ENCODE measurements at regions not wholly inside any gene's neighbourhood (a gene's known extent, or its start where the extent isn't known, plus 50 kb on each side); places are given as distances from the start of the nearest gene placed in this dataset.
"Not testable (repeated sequence)": the region's sequence is repeated elsewhere in the genome, so short reads cannot be mapped to it uniquely, and the experiment has no call there.

- not testable (repeated sequence) for DNase-seq
- in situ Hi-C loops (cut with MboI; ENCODE audit: low pct_unique_long_range_greater_than_20kb, low sequenced_read_pairs) = loop anchor here (10.0 kb wide), 1 partner anchor 55 kb away; no protein-coding TSS in a partner anchor
Measured at GRCh38 chr15:67939588-67940323, 99.9 kb upstream of the RNU6-1 start.

GRCh38 chr15:67940324-67940719 lies 100.5 kb upstream of the RNU6-1 start:
- DNase-seq = no peak
- in situ Hi-C loops (cut with MboI; ENCODE audit: low pct_unique_long_range_greater_than_20kb, low sequenced_read_pairs) = no loop called here

DNA sequence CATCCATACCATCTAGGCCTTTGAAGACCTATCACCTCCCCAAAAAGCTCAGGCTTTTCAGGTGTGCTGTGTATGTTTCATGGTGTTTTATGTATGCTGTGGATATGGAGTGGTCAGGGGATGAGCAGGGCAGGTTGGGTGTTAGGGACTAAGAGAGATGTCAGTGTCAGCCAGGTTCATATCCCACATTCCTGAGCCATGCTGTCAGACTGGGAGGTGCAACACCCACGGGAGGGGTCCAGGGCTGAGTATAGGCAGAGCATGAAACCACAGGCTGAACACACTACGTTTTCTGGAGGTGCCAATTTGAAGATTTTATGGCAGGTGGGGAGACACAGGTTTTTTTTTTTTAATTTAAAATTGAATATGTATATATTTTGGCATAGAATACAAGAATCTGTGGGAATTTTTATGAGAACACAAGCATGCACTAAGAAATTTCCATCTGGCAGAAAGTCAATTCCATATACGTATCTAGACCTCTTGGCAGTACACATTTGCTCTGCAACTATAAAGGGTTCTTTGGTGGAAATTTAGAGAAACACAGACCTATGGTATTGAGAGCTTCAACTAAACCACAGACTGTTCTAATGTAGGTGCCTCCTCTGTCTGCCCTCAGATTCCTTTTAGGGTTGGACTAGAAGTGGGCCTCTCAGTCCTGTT lies 101.9 kb upstream of the RNU6-1 start:
- in situ Hi-C loops (cut with MboI; ENCODE audit: low pct_unique_long_range_greater_than_20kb, low sequenced_read_pairs) = no loop called here
- no peak for DNase-seq

- in situ Hi-C loops (cut with MboI; ENCODE audit: low pct_unique_long_range_greater_than_20kb, low sequenced_read_pairs) = no loop called here
- DNase-seq = no peak
Measured at GRCh38 chr15:67943475-67943874, 103.6 kb upstream of the RNU6-1 start.

- DNase-seq = no peak
- in situ Hi-C loops (cut with MboI; ENCODE audit: low pct_unique_long_range_greater_than_20kb, low sequenced_read_pairs) = no loop called here
Measured at GRCh38 chr15:67944010-67944641, 104.3 kb upstream of the RNU6-1 start.

- in situ Hi-C loops (cut with MboI; ENCODE audit: low pct_unique_long_range_greater_than_20kb, low sequenced_read_pairs) = no loop called here
- DNase-seq = no peak
Measured at GRCh38 chr15:67945131-67945530, 105.3 kb upstream of the RNU6-1 start.

DNA sequence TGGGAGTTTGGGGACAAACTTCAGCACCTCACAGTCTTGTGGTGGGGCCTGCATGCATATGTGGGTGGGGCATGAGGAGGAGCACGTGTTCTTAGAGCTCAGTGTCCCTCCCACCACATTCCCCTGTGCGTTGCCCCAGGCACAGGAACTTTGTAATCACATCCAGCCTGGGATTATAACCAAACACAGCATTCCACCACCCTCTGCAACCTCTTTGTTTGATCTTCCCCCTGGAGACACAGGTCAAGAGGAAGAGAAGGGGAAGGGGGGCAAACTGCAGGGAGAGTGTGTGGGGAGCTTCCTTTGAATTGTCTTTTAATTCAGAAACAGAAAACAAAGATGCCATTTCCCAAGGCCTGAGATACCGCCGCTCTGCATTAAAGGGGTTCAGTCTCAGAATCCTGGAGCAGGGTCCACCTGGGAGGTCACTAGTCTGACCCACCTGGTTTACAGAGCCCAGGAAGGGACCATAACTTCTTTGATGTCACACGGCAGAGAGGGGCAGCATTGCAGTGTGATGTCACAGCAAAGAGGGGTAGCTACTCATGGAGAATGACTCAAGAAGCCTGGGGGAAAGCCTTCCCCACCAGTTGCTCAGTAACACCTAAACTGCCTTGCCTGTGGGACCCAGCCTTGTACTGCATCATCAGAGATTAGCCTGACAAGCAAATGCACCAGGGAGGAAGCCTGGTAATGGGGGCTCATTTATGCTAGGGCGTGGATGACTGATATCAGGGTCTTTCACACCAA lies 106.3 kb upstream of the RNU6-1 start:
- peak; percentile 35 for DNase-seq

GRCh38 chr15:67946701-67947100 lies 106.9 kb upstream of the RNU6-1 start:
- peak; percentile 50 for DNase-seq
- in situ Hi-C loops (cut with MboI; ENCODE audit: low pct_unique_long_range_greater_than_20kb, low sequenced_read_pairs) = no loop called here

More for the DNA sequence above, 106.3 kb upstream of the RNU6-1 start:
- in situ Hi-C loops (cut with MboI; ENCODE audit: low pct_unique_long_range_greater_than_20kb, low sequenced_read_pairs) = no loop called here

GRCh38 chr15:67947254-67948039 lies 106.7 kb upstream of the PIAS1 start:
- in situ Hi-C loops (cut with MboI; ENCODE audit: low pct_unique_long_range_greater_than_20kb, low sequenced_read_pairs) = no loop called here
- DNase-seq = no peak

GRCh38 chr15:67948215-67948614 lies 105.9 kb upstream of the PIAS1 start:
- no peak for DNase-seq
- in situ Hi-C loops (cut with MboI; ENCODE audit: low pct_unique_long_range_greater_than_20kb, low sequenced_read_pairs) = no loop called here

DNA sequence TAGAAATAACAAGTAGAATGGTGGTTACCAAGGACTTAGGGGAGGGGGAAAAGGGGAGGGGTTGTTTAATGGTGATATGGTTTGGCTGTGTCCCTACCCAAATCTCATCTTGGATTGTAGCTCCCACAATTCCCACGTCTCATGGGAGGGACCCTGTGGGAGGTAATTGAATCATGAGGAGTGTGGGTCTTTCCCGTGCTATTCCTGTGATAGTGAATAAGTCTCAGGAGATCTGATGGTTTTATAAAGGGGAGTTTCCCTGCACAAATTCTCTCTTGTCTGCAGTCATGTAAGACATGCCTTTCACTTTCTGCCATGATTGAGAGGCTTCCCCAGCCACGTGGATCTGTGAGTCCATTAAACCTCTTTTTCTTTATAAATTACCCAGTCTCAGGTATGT lies 102.9 kb upstream of the PIAS1 start:
- in situ Hi-C loops (cut with MboI; ENCODE audit: low pct_unique_long_range_greater_than_20kb, low sequenced_read_pairs); DNase-seq: not testable (repeated sequence)

GRCh38 chr15:67953299-67953698 lies 100.8 kb upstream of the PIAS1 start:
- in situ Hi-C loops (cut with MboI; ENCODE audit: low pct_unique_long_range_greater_than_20kb, low sequenced_read_pairs) = no loop called here
- peak; percentile 42 for DNase-seq

- DNase-seq = peak; percentile 89
- in situ Hi-C loops (cut with MboI; ENCODE audit: low pct_unique_long_range_greater_than_20kb, low sequenced_read_pairs) = no loop called here
Measured at GRCh38 chr15:67955252-67955651, 98.9 kb upstream of the PIAS1 start.

- DNase-seq = no peak
- in situ Hi-C loops (cut with MboI; ENCODE audit: low pct_unique_long_range_greater_than_20kb, low sequenced_read_pairs) = no loop called here
Measured at GRCh38 chr15:67957435-67958132, 96.5 kb upstream of the PIAS1 start.

- in situ Hi-C loops (cut with MboI; ENCODE audit: low pct_unique_long_range_greater_than_20kb, low sequenced_read_pairs) = no loop called here
- peak; percentile 87 for DNase-seq
Measured at GRCh38 chr15:67967871-67968431, 86.2 kb upstream of the PIAS1 start.

GRCh38 chr15:67968564-67968963 lies 85.6 kb upstream of the PIAS1 start:
- in situ Hi-C loops (cut with MboI; ENCODE audit: low pct_unique_long_range_greater_than_20kb, low sequenced_read_pairs) = no loop called here
- DNase-seq = no peak

DNA sequence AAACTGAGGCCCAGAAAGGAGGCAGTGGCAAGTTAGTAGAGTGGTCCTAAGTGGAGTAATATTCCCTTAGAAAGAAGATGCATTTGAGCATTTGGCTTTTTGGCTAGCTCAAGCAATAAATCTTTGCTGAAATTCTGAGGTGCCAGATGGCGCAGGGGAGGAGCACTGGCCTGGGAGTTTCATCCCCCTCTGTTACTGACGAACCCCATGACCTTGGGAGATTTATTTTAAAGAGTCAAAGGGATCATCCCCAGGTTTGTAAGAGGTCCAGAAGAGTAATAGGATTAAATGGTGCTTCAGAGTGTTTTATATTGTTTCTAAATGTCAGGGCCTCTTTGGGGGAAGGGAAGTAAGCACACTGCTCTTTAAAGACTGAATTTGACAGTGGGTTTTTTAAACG lies 85.1 kb upstream of the PIAS1 start:
- in situ Hi-C loops (cut with MboI; ENCODE audit: low pct_unique_long_range_greater_than_20kb, low sequenced_read_pairs) = no loop called here

GRCh38 chr15:67969892-67970291 lies 84.2 kb upstream of the PIAS1 start:
- in situ Hi-C loops (cut with MboI; ENCODE audit: low pct_unique_long_range_greater_than_20kb, low sequenced_read_pairs) = no loop called here
- DNase-seq = no peak

More for the DNA sequence above, 85.1 kb upstream of the PIAS1 start:
- no peak for DNase-seq
